ENCODE measurements at regions not wholly inside any gene's neighbourhood (a gene's known extent, or its start where the extent isn't known, plus 50 kb on each side); places are given as distances from the start of the nearest gene placed in this dataset.

DNA sequence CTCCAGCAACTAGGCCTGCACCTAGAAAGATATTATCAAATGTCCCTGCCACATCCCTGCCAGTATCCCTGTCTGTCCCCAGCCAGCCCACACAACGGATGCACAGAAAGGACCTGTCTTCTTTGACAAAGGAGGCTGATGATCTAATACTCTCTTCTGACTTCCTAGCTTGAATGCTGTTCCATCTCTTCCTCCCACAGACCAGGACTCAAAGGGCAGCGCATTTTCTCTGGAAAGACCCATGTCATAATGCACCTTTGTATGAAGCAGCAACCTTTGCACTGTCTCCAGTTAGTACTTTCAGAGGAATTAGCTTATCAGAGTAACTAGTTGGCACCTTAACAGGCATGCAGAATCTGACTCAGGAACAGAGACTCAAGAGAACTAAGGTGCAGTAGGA lies 53.3 kb upstream of the TAF8 start:
- TF ChIP-seq, protein P1, sequence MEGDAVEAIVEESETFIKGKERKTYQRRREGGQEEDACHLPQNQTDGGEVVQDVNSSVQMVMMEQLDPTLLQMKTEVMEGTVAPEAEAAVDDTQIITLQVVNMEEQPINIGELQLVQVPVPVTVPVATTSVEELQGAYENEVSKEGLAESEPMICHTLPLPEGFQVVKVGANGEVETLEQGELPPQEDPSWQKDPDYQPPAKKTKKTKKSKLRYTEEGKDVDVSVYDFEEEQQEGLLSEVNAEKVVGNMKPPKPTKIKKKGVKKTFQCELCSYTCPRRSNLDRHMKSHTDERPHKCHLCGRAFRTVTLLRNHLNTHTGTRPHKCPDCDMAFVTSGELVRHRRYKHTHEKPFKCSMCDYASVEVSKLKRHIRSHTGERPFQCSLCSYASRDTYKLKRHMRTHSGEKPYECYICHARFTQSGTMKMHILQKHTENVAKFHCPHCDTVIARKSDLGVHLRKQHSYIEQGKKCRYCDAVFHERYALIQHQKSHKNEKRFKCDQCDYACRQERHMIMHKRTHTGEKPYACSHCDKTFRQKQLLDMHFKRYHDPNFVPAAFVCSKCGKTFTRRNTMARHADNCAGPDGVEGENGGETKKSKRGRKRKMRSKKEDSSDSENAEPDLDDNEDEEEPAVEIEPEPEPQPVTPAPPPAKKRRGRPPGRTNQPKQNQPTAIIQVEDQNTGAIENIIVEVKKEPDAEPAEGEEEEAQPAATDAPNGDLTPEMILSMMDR (IDR thresholded peaks at IDR 0.05; ENCODE audit: control extremely low read depth, extremely low read depth, low read depth, missing control alignments), result no peak
- CTCF ChIA-PET, result interaction anchor here (0.7 kb wide), 2 partner anchors 66 to 107 kb away, joined by 3 to 4 read pairs; no protein-coding TSS in a partner anchor
- POLR2A ChIA-PET, result no interaction called here
- no peak for DNase-seq (ENCODE audit: extremely low spot score)

DNA sequence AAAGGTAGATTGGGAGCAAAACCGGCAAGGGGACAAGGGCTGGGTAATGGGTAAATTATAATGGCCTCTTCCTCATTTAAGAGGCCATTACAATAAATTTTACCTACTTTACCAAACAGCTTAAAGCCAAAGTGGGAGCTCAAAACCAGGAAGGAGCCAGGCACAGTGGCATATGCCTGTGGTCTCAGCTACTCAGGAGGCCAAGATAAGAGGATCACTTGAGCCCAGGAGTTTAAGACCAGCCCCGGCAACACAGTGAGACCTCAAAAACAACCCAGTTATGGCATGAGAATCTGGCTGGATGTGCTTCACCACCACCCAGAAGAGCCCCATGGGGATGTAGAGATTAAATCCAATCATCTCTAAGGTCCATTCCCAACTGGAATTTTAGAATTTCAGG lies 52.9 kb upstream of the TAF8 start:
- ChIA-PET POLR2A (no interaction called here), CTCF (interaction anchor here (0.7 kb wide), 1 partner anchor 67 kb away, joined by 3 read pairs; no protein-coding TSS in a partner anchor)
- TF ChIP-seq, protein P1 (IDR thresholded peaks at IDR 0.05; ENCODE audit: control extremely low read depth, extremely low read depth, low read depth, missing control alignments), result no peak
- no peak for DNase-seq (ENCODE audit: extremely low spot score)
